CD14-positive monocyte (primary cell): ENCODE measurements at regions not wholly inside any gene's neighbourhood (a gene's known extent, or its start where the extent isn't known, plus 50 kb on each side); places are given as distances from the start of the nearest gene placed in this dataset.

Experiments used
- DNase-seq, 3 donors: peaks; one replicate each; pipeline ENCODE4 v3.0.0-alpha.2; 2011 to 2022
- H2AFZ ChIP-seq: 2 replicates; pipeline ENCODE4 v1.6.0; 2012; ENCODE audit warnings: mild to moderate bottlenecking, low read depth, low read length, inconsistent platforms; ENCODE audit not compliant: insufficient read depth, poor library complexity, severe bottlenecking
- H3K27ac ChIP-seq, 2 donors: 1 replicate in 1 of 2; 2 replicates in 1 of 2; pipeline ENCODE4 v1.5.1; 2012 to 2013; ENCODE audit warnings: low read length in 2 of 2, control low read depth in 1 of 2, inconsistent platforms in 1 of 2, low read depth in 1 of 2, mild to moderate bottlenecking in 1 of 2
- H3K27me3 ChIP-seq, 2 donors: one replicate each; pipeline versions ENCODE4 v1.6.0 to v1.6.1; 2011 to 2013; ENCODE audit warnings: low read length in 2 of 2; ENCODE audit not compliant: control insufficient read depth in 2 of 2, insufficient read depth in 2 of 2
- H3K36me3 ChIP-seq, 2 donors: replicated peaks in 1 of 2; 1 replicate in 1 of 2; 2 replicates in 1 of 2; pipeline versions ENCODE4 v1.5.1 to v1.6.1; 2012 to 2013; ENCODE audit warnings: low read length in 2 of 2, control low read depth in 1 of 2, inconsistent platforms in 1 of 2, mild to moderate bottlenecking in 1 of 2; ENCODE audit not compliant: insufficient read depth in 2 of 2, control insufficient read depth in 1 of 2
- H3K4me1 ChIP-seq, 2 donors: 1 replicate in 1 of 2; 2 replicates in 1 of 2; pipeline versions ENCODE4 v1.5.1 to v1.6.1; 2012 to 2013; ENCODE audit warnings: low read length in 2 of 2, control low read depth in 1 of 2, inconsistent platforms in 1 of 2, mild to moderate bottlenecking in 1 of 2, moderate library complexity in 1 of 2; ENCODE audit not compliant: insufficient read depth in 2 of 2, control insufficient read depth in 1 of 2
- H3K4me2 ChIP-seq: replicated peaks from 2 replicates; pipeline ENCODE3; 2012; ENCODE audit warnings: low read length, moderate library complexity, mild to moderate bottlenecking; ENCODE audit not compliant: poor library complexity, severe bottlenecking; ENCODE audit errors: extremely low read depth
- H3K4me3 ChIP-seq, 3 experiments: fragments of 200-600 bp in 1 of 3; sonication (generic) in 1 of 3; replicated peaks in 1 of 3; 1 replicate in 2 of 3; 2 replicates in 1 of 3; pipeline ENCODE4 v1.5.1; 2011 to 2013; ENCODE audit warnings: low read length in 3 of 3, mild to moderate bottlenecking in 3 of 3, control low read depth in 2 of 3, low read depth in 2 of 3, inconsistent platforms in 1 of 3, moderate library complexity in 1 of 3
- H3K79me2 ChIP-seq: 2 replicates; pipeline ENCODE4 v1.6.0; 2012; ENCODE audit warnings: mild to moderate bottlenecking, control low read depth, inconsistent platforms, low read length, moderate library complexity; ENCODE audit not compliant: insufficient read depth
- H3K9ac ChIP-seq: 2 replicates; pipeline ENCODE4 v1.6.0; 2017; ENCODE audit warnings: low read length, mild to moderate bottlenecking; ENCODE audit not compliant: insufficient read depth, poor library complexity, severe bottlenecking
- H3K9me3 ChIP-seq, 2 donors: replicated peaks in 1 of 2; 1 replicate in 1 of 2; 2 replicates in 1 of 2; pipeline versions ENCODE4 v1.5.1 to v1.6.1; 2012 to 2013; ENCODE audit warnings: low read length in 2 of 2, control low read depth in 1 of 2; ENCODE audit not compliant: control insufficient read depth in 1 of 2, insufficient read depth in 1 of 2
- H4K20me1 ChIP-seq: 2 replicates; pipeline ENCODE4 v1.6.0; 2012; ENCODE audit warnings: mild to moderate bottlenecking, low read length, control low read depth, moderate library complexity; ENCODE audit not compliant: insufficient read depth
- H3K27ac Mint-ChIP-seq, 7 donors: one replicate each; pipeline ENCODE4 v1.8.0; 2020; ENCODE audit warnings: mild to moderate bottlenecking in 7 of 7, mixed read lengths in 7 of 7, moderate library complexity in 6 of 7, inconsistent platforms in 2 of 7
- H3K27me3 Mint-ChIP-seq, 3 donors: one replicate each; pipeline ENCODE4 v1.8.0; 2021 to 2022; ENCODE audit warnings: low read depth in 3 of 3, mild to moderate bottlenecking in 3 of 3, mixed read lengths in 3 of 3, moderate library complexity in 3 of 3, inconsistent platforms in 1 of 3
- H3K36me3 Mint-ChIP-seq, 2 donors: one replicate each; pipeline ENCODE4 v1.8.0; 2020; ENCODE audit warnings: mixed read lengths in 2 of 2, inconsistent platforms in 1 of 2, mild to moderate bottlenecking in 1 of 2
- H3K4me1 Mint-ChIP-seq: one replicate; pipeline ENCODE4 v1.8.0; 2020; ENCODE audit warnings: mild to moderate bottlenecking, mixed read lengths
- H3K4me3 Mint-ChIP-seq, 2 donors: one replicate each; pipeline ENCODE4 v1.8.0; 2020; ENCODE audit warnings: mild to moderate bottlenecking in 2 of 2, mixed read lengths in 2 of 2, moderate library complexity in 1 of 2
- H3K9me3 Mint-ChIP-seq, 7 donors: one replicate each; pipeline ENCODE4 v1.8.0; 2020 to 2022; ENCODE audit warnings: mixed read lengths in 7 of 7, mild to moderate bottlenecking in 6 of 7, moderate library complexity in 6 of 7, inconsistent platforms in 2 of 7
- WGBS: methylation state at CpG from one replicate; pipeline ENCODE4 v1.1.5; 2013; ENCODE audit warnings: missing lambda C conversion rate; ENCODE audit not compliant: insufficient coverage; 5-methylcytosine and 5-hydroxymethylcytosine counted together
- intact Hi-C, 2 donors: fragments of 100-400 bp; cut with micrococcal nuclease; formaldehyde crosslinking; loops; one replicate each; pipeline versions ENCODE4 v1.15.0 to v1.15.1; 2023
- TF ChIP-seq, protein P1 (sequence below): fragments of 200-600 bp; IDR thresholded peaks from one replicate; pipeline ENCODE4 v1.8.0; 2022; ENCODE audit warnings: antibody characterized with exemption, mild to moderate bottlenecking

DNA sequence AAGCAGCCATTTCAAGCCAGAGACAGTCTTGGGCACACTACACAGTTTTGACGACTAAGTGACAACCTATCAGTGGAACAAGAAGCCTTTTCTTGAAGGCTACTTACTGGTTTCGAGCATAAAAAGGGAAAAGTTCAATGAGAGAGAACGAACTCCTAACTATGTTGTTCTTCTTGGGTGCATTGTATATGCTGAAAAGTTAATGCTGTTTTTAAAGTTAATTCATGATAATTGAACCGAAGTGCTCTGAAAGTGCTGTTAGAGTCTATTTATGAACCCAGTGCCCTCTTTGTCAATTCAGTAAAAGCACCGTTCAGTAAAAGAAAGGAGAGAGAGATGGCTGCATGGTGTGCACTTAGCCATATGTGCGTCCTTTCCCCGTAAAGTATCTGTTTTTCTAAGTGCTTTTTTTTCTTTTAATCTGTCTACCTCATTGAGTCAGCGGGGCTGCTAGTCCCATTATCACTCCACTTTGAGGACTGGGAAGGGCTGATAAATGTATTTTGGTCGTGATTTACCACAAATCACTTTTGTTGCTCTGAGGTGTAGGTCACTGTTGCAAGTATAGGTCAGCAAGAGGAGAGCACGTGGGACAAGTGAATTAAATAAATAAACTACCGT is 380.7 kb upstream of the GOLIM4 start:
- H3K36me3 ChIP-seq, result no peaks in the 10 kb centered on the region
- no peaks in the 10 kb centered on the region for H3K27me3 ChIP-seq
- H3K4me2 ChIP-seq, result no peak overlapping the region
- no peak for DNase-seq
- H4K20me1 ChIP-seq, result no peaks in the 10 kb centered on the region
- H3K9ac ChIP-seq, result no peak overlapping the region
- H3K79me2 ChIP-seq, result no peaks in the 10 kb centered on the region
- no peak overlapping the region for H2AFZ ChIP-seq
- TF ChIP-seq, protein P1, sequence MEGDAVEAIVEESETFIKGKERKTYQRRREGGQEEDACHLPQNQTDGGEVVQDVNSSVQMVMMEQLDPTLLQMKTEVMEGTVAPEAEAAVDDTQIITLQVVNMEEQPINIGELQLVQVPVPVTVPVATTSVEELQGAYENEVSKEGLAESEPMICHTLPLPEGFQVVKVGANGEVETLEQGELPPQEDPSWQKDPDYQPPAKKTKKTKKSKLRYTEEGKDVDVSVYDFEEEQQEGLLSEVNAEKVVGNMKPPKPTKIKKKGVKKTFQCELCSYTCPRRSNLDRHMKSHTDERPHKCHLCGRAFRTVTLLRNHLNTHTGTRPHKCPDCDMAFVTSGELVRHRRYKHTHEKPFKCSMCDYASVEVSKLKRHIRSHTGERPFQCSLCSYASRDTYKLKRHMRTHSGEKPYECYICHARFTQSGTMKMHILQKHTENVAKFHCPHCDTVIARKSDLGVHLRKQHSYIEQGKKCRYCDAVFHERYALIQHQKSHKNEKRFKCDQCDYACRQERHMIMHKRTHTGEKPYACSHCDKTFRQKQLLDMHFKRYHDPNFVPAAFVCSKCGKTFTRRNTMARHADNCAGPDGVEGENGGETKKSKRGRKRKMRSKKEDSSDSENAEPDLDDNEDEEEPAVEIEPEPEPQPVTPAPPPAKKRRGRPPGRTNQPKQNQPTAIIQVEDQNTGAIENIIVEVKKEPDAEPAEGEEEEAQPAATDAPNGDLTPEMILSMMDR, result no peak
- H3K4me1 Mint-ChIP-seq, result no peaks in the 10 kb centered on the region
- H3K4me3 ChIP-seq, result no peak overlapping the region
- H3K36me3 Mint-ChIP-seq, result no peaks in the 10 kb centered on the region
- no peak overlapping the region for H3K27ac Mint-ChIP-seq
- H3K4me3 Mint-ChIP-seq, result no peak overlapping the region
- no peaks in the 10 kb centered on the region for H3K4me1 ChIP-seq
- 98% methylated on average over 5 of the region's 11 CpGs for WGBS
- H3K27me3 Mint-ChIP-seq, result no peaks in the 10 kb centered on the region
- H3K9me3 ChIP-seq, result no peaks in the 10 kb centered on the region
- peaks cover 0 to 3% (median 0%) of the 10 kb centered on the region in 7 donors for H3K9me3 Mint-ChIP-seq
- intact Hi-C loops, result no loop called here
- no peak overlapping the region for H3K27ac ChIP-seq

DNA sequence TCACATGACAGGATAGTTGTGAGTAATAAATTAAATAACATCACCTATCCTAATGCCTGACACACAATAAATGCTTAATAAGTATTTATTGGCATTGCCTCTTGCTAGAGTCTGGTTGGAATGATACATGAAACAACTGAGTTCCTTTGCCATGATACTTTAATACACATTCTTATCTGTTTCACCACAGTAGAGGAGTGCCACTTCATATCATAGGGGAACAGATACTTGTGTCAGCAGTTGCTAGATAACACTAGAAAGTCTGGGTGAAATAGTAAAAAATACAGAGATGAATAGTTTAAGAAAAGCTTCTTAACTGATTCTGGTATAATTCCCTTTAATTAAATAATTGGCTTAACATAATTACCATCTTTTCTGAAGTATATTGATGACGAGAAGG is 380.0 kb upstream of the GOLIM4 start:
- no peaks in the 10 kb centered on the region for H3K4me1 Mint-ChIP-seq
- Histone ChIP-seq H3K36me3 (no peaks in the 10 kb centered on the region), H3K27me3 (no peaks in the 10 kb centered on the region), H3K9me3 (no peaks in the 10 kb centered on the region), H3K27ac (no peak overlapping the region), H4K20me1 (no peaks in the 10 kb centered on the region), H3K4me1 (no peaks in the 10 kb centered on the region), H3K79me2 (no peaks in the 10 kb centered on the region), H3K9ac (no peak overlapping the region), H3K4me3 (no peak overlapping the region), H3K4me2 (no peak overlapping the region), H2AFZ (no peak overlapping the region)
- no peak overlapping the region for H3K4me3 Mint-ChIP-seq
- H3K27ac Mint-ChIP-seq, result no peak overlapping the region
- H3K27me3 Mint-ChIP-seq, result no peaks in the 10 kb centered on the region
- DNase-seq, result no peak
- TF ChIP-seq, protein P1, result no peak
- no peaks in the 10 kb centered on the region for H3K36me3 Mint-ChIP-seq
- H3K9me3 Mint-ChIP-seq, result peaks cover 0 to 3% (median 0%) of the 10 kb centered on the region in 7 donors
- intact Hi-C loops, result no loop called here
- no CpG with 5 or more reads among the region's 1 CpG for WGBS
